ENCODE measurements at regions not wholly inside any gene's neighbourhood (a gene's known extent, or its start where the extent isn't known, plus 50 kb on each side); places are given as distances from the start of the nearest gene placed in this dataset.

DNA sequence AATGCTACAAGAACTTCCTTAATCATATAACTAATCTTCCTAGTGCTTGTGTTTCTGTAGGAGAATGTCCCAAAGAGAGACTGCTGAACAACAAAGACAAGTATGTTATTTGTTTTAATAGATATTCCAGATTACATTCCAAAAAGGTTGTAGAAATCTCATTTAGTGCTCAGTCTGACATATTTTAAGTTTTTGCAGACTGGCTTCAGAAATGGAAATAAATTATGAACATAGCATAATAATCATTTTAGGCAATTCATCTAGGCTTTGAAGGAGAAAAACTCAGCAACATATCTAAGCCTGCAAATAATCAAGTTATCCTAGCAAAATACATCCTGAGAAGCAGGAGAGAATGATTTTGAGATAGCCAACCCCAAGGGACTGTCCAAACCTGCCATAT lies 171.6 kb upstream of the CDH5 start:
- DNase-seq (no peak), ATAC-seq (ENCODE audit: low read depth) (no peak)
- Histone ChIP-seq H3K4me2 (replicated peaks; ENCODE audit: low read depth, low read length, poor library complexity, severe bottlenecking) (no peak overlapping the region), H4K20me1 (ENCODE audit: control insufficient read depth, insufficient read depth, low read length, poor library complexity, severe bottlenecking) (no peaks in the 10 kb centered on the region), H3K27ac (ENCODE audit: low read length in 2 of 2) (no peak overlapping the region), H3K4me3 (ENCODE audit: control extremely low read depth in 1 of 5, extremely low read depth in 1 of 5, insufficient read depth in 1 of 5, low read depth in 2 of 5, low read length in 4 of 5) (no peak overlapping the region), H3K79me2 (ENCODE audit: control insufficient read depth, insufficient read depth, low read length) (no peaks in the 10 kb centered on the region), H3K36me3 (replicated peaks in 1 of 2; ENCODE audit: control extremely low read depth in 1 of 2, control insufficient read depth in 1 of 2, extremely low read depth in 1 of 2, insufficient read depth in 2 of 2, low read length in 1 of 2) (no peaks in the 10 kb centered on the region), H3K4me1 (ENCODE audit: control insufficient read depth in 2 of 2, insufficient read depth in 2 of 2, low read length in 2 of 2) (no peaks in the 10 kb centered on the region), H3K9ac (ENCODE audit: low read length) (no peak overlapping the region), H2AFZ (ENCODE audit: insufficient read depth, low read depth, low read length, poor library complexity, severe bottlenecking) (no peak overlapping the region), H3K9me3 (ENCODE audit: control extremely low read depth in 1 of 3, control insufficient read depth in 2 of 3, insufficient read depth in 1 of 3, low read length in 2 of 3) (no peaks in the 10 kb centered on the region), H3K27me3 (replicated peaks in 1 of 4; ENCODE audit: control extremely low read depth in 1 of 4, control insufficient read depth in 3 of 4, insufficient read depth in 4 of 4, low read length in 3 of 4) (no peaks in the 10 kb centered on the region)
- CTCF ChIA-PET: no interaction called here
- intact Hi-C loops (cut with micrococcal nuclease): no loop called here
- peaks cover 7% of the 10 kb centered on the region for H3K27me3 Mint-ChIP-seq
- POLR2A ChIA-PET: no interaction called here
- no peaks in the 10 kb centered on the region for H3K4me1 Mint-ChIP-seq
- no peak for TF ChIP-seq EZH2 (IDR thresholded peaks at IDR 0.05; ENCODE audit: borderline replicate concordance, insufficient read depth, low read depth, low read length, poor library complexity, severe bottlenecking)
- TF ChIP-seq, protein P1, sequence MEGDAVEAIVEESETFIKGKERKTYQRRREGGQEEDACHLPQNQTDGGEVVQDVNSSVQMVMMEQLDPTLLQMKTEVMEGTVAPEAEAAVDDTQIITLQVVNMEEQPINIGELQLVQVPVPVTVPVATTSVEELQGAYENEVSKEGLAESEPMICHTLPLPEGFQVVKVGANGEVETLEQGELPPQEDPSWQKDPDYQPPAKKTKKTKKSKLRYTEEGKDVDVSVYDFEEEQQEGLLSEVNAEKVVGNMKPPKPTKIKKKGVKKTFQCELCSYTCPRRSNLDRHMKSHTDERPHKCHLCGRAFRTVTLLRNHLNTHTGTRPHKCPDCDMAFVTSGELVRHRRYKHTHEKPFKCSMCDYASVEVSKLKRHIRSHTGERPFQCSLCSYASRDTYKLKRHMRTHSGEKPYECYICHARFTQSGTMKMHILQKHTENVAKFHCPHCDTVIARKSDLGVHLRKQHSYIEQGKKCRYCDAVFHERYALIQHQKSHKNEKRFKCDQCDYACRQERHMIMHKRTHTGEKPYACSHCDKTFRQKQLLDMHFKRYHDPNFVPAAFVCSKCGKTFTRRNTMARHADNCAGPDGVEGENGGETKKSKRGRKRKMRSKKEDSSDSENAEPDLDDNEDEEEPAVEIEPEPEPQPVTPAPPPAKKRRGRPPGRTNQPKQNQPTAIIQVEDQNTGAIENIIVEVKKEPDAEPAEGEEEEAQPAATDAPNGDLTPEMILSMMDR (IDR thresholded peaks at IDR 0.05): no peak
- no peaks in the 10 kb centered on the region for H3K9me3 Mint-ChIP-seq (ENCODE audit: insufficient read depth)
- no peak overlapping the region for H3K4me3 Mint-ChIP-seq
- no peak overlapping the region for H3K27ac Mint-ChIP-seq

DNA sequence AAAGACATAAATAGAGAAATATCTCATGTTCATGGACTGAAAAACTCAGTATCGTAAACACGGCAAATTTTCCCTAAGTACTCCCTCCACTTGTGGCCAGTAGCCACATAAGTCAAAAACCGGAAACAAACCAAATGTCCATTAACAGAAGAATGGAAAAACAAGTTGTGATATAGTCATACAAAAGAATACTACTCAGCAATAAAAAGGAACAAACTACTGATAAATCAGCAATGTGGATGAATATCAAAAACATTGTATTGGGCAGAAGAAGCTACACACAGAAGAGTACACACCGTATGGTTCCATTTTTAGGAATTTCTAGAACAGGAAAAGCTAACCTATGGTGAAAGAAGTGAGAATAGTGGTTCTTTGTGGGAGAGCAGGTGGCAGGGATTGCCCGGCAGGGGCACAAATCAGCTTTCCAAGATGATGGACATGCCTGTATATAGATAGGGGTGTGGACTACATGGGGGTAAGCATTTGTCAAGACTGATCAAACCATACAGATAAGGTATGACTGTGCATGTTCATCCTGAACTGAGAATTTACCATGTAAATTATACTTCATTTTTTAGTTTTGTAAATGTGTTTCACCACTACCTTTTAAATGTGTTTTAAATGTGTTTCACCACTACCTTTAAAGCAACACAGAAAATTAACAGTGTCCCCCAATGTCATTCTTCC lies 172.8 kb upstream of the CDH5 start:
- ChIA-PET POLR2A (no interaction called here), CTCF (no interaction called here)
- Mint-ChIP-seq H3K27ac (no peak overlapping the region), H3K27me3 (peaks cover 12% of the 10 kb centered on the region), H3K4me3 (no peak overlapping the region), H3K9me3 (ENCODE audit: insufficient read depth) (no peaks in the 10 kb centered on the region), H3K4me1 (no peaks in the 10 kb centered on the region)
- ATAC-seq (ENCODE audit: low read depth) (no peak), DNase-seq (no peak)
- Histone ChIP-seq H3K36me3 (replicated peaks in 1 of 2; ENCODE audit: control extremely low read depth in 1 of 2, control insufficient read depth in 1 of 2, extremely low read depth in 1 of 2, insufficient read depth in 2 of 2, low read length in 1 of 2) (no peaks in the 10 kb centered on the region), H4K20me1 (ENCODE audit: control insufficient read depth, insufficient read depth, low read length, poor library complexity, severe bottlenecking) (no peaks in the 10 kb centered on the region), H3K9me3 (ENCODE audit: control extremely low read depth in 1 of 3, control insufficient read depth in 2 of 3, insufficient read depth in 1 of 3, low read length in 2 of 3) (no peaks in the 10 kb centered on the region), H3K27ac (ENCODE audit: low read length in 2 of 2) (no peak overlapping the region), H3K4me3 (ENCODE audit: control extremely low read depth in 1 of 5, extremely low read depth in 1 of 5, insufficient read depth in 1 of 5, low read depth in 2 of 5, low read length in 4 of 5) (no peak overlapping the region), H3K9ac (ENCODE audit: low read length) (no peak overlapping the region), H2AFZ (ENCODE audit: insufficient read depth, low read depth, low read length, poor library complexity, severe bottlenecking) (no peak overlapping the region), H3K4me1 (ENCODE audit: control insufficient read depth in 2 of 2, insufficient read depth in 2 of 2, low read length in 2 of 2) (no peaks in the 10 kb centered on the region), H3K27me3 (replicated peaks in 1 of 4; ENCODE audit: control extremely low read depth in 1 of 4, control insufficient read depth in 3 of 4, insufficient read depth in 4 of 4, low read length in 3 of 4) (no peaks in the 10 kb centered on the region), H3K79me2 (ENCODE audit: control insufficient read depth, insufficient read depth, low read length) (no peaks in the 10 kb centered on the region), H3K4me2 (replicated peaks; ENCODE audit: low read depth, low read length, poor library complexity, severe bottlenecking) (no peak overlapping the region)
- intact Hi-C loops (cut with micrococcal nuclease): no loop called here
- TF ChIP-seq, protein P1 (IDR thresholded peaks at IDR 0.05): no peak
- TF ChIP-seq EZH2 (IDR thresholded peaks at IDR 0.05; ENCODE audit: borderline replicate concordance, insufficient read depth, low read depth, low read length, poor library complexity, severe bottlenecking): no peak
- WGBS (ENCODE audit: insufficient coverage): 89% methylated on average over 1 of the region's 5 CpGs
